ENCODE measurements at regions not wholly inside any gene's neighbourhood (a gene's known extent, or its start where the extent isn't known, plus 50 kb on each side); places are given as distances from the start of the nearest gene placed in this dataset.

DNA sequence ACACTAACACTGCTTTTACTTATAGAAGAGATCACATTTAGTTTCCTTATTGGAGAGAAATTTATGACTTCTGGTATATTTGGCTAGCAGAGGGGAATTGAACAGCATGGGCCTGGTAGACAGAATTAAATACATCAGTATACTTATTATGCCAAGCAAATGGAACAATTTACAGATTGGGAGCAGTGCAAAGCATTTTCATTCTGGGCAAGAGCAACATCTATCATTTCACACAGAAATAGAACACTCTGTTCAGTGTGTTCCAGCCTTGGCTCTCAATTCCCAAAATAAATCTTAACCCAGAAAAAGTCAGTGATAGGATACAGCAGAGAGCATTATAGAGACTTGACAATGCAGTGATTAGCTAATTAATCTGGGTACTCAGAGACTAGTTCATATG is 604.0 kb upstream of the SLITRK6 start:
- TF ChIP-seq, protein P1, sequence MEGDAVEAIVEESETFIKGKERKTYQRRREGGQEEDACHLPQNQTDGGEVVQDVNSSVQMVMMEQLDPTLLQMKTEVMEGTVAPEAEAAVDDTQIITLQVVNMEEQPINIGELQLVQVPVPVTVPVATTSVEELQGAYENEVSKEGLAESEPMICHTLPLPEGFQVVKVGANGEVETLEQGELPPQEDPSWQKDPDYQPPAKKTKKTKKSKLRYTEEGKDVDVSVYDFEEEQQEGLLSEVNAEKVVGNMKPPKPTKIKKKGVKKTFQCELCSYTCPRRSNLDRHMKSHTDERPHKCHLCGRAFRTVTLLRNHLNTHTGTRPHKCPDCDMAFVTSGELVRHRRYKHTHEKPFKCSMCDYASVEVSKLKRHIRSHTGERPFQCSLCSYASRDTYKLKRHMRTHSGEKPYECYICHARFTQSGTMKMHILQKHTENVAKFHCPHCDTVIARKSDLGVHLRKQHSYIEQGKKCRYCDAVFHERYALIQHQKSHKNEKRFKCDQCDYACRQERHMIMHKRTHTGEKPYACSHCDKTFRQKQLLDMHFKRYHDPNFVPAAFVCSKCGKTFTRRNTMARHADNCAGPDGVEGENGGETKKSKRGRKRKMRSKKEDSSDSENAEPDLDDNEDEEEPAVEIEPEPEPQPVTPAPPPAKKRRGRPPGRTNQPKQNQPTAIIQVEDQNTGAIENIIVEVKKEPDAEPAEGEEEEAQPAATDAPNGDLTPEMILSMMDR (IDR thresholded peaks at IDR 0.05), result no peak
- TF ChIP-seq CEBPB (IDR thresholded peaks at IDR 0.05), result no peak
- no peak for TF ChIP-seq POLR2A (IDR thresholded peaks at IDR 0.05; ENCODE audit: low read length)
- TF ChIP-seq, protein P2, sequence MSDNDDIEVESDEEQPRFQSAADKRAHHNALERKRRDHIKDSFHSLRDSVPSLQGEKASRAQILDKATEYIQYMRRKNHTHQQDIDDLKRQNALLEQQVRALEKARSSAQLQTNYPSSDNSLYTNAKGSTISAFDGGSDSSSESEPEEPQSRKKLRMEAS (IDR thresholded peaks at IDR 0.05), result no peak
- TF ChIP-seq BHLHE40 (IDR thresholded peaks at IDR 0.05; ENCODE audit: low read depth, low read length), result no peak
- TF ChIP-seq JUNB (IDR thresholded peaks at IDR 0.05), result no peak
- no peak for TF ChIP-seq MYC (IDR thresholded peaks at IDR 0.05; ENCODE audit: borderline replicate concordance, low read length)
- TF ChIP-seq HOXB5 (CRISPR knock-in tag; IDR thresholded peaks at IDR 0.05), result no peak
